ENCODE measurements at regions not wholly inside any gene's neighbourhood (a gene's known extent, or its start where the extent isn't known, plus 50 kb on each side); places are given as distances from the start of the nearest gene placed in this dataset.

- Histone ChIP-seq H3K27me3 (ENCODE audit: control insufficient read depth, insufficient read depth, low read length, poor library complexity, severe bottlenecking) (no peaks in the 10 kb centered on the region), H3K4me1 (ENCODE audit: control insufficient read depth, insufficient read depth, low read length) (no peaks in the 10 kb centered on the region), H3K4me3 (ENCODE audit: low read length) (no peak overlapping the region), H3K27ac (ENCODE audit: low read depth, low read length) (no peak overlapping the region), H3K36me3 (ENCODE audit: control insufficient read depth, insufficient read depth, low read length) (no peaks in the 10 kb centered on the region), H3K9me3 (ENCODE audit: control insufficient read depth, low read length) (no peaks in the 10 kb centered on the region), H3K9ac (ENCODE audit: extremely low read depth, low read length, poor library complexity, severe bottlenecking) (no peak overlapping the region)
- no peaks in the 10 kb centered on the region for H3K4me1 Mint-ChIP-seq
- no peak for DNase-seq
- no peaks in the 10 kb centered on the region for H3K9me3 Mint-ChIP-seq
- H3K27ac Mint-ChIP-seq, result no peak overlapping the region
- H3K36me3 Mint-ChIP-seq (ENCODE audit: low read depth), result no peaks in the 10 kb centered on the region
- TF ChIP-seq CTCF (conservative IDR thresholded peaks at IDR 0.05), result no peak
- WGBS, 2 experiments (ENCODE audit: insufficient coverage in 1 of 2, insufficient read length in 1 of 2), result 100% methylated on average over 2 of the region's 3 CpGs; no CpG with 5 or more reads in 1 of the 2 experiments
- no peak overlapping the region for H3K4me3 Mint-ChIP-seq
- no peaks in the 10 kb centered on the region for H3K27me3 Mint-ChIP-seq (ENCODE audit: insufficient read depth)
These were observed 401.4 kb upstream of the ID4 start for GRCh38 chr6:19435755-19436154.

- Mint-ChIP-seq H3K4me1 (no peaks in the 10 kb centered on the region), H3K27ac (no peak overlapping the region), H3K36me3 (ENCODE audit: low read depth) (no peaks in the 10 kb centered on the region), H3K27me3 (ENCODE audit: insufficient read depth) (no peaks in the 10 kb centered on the region), H3K9me3 (no peaks in the 10 kb centered on the region), H3K4me3 (no peak overlapping the region)
- H3K9me3 ChIP-seq (ENCODE audit: control insufficient read depth, low read length), result no peaks in the 10 kb centered on the region
- no peak overlapping the region for H3K4me3 ChIP-seq (ENCODE audit: low read length)
- DNase-seq, result no peak
- H3K9ac ChIP-seq (ENCODE audit: extremely low read depth, low read length, poor library complexity, severe bottlenecking), result no peak overlapping the region
- H3K27me3 ChIP-seq (ENCODE audit: control insufficient read depth, insufficient read depth, low read length, poor library complexity, severe bottlenecking), result no peaks in the 10 kb centered on the region
- H3K27ac ChIP-seq (ENCODE audit: low read depth, low read length), result no peak overlapping the region
- TF ChIP-seq CTCF (conservative IDR thresholded peaks at IDR 0.05), result no peak
- H3K36me3 ChIP-seq (ENCODE audit: control insufficient read depth, insufficient read depth, low read length), result no peaks in the 10 kb centered on the region
- WGBS, 2 experiments (ENCODE audit: insufficient coverage in 1 of 2, insufficient read length in 1 of 2), result 87 to 94% methylated on average over 5 to 8 of the region's 8 CpGs
- H3K4me1 ChIP-seq (ENCODE audit: control insufficient read depth, insufficient read depth, low read length), result no peaks in the 10 kb centered on the region
These were observed 398.4 kb upstream of the ID4 start for GRCh38 chr6:19438566-19439353.

- Histone ChIP-seq H3K27ac (ENCODE audit: low read depth, low read length) (no peak overlapping the region), H3K27me3 (ENCODE audit: control insufficient read depth, insufficient read depth, low read length, poor library complexity, severe bottlenecking) (no peaks in the 10 kb centered on the region), H3K9ac (ENCODE audit: extremely low read depth, low read length, poor library complexity, severe bottlenecking) (no peak overlapping the region), H3K9me3 (ENCODE audit: control insufficient read depth, low read length) (no peaks in the 10 kb centered on the region), H3K36me3 (ENCODE audit: control insufficient read depth, insufficient read depth, low read length) (no peaks in the 10 kb centered on the region), H3K4me3 (ENCODE audit: low read length) (no peak overlapping the region), H3K4me1 (ENCODE audit: control insufficient read depth, insufficient read depth, low read length) (no peaks in the 10 kb centered on the region)
- WGBS, 2 experiments (ENCODE audit: insufficient coverage in 1 of 2, insufficient read length in 1 of 2), result 92 to 94% methylated on average over 2 to 3 of the region's 3 CpGs
- H3K27ac Mint-ChIP-seq, result no peak overlapping the region
- no peaks in the 10 kb centered on the region for H3K36me3 Mint-ChIP-seq (ENCODE audit: low read depth)
- no peaks in the 10 kb centered on the region for H3K27me3 Mint-ChIP-seq (ENCODE audit: insufficient read depth)
- no peaks in the 10 kb centered on the region for H3K4me1 Mint-ChIP-seq
- no peak for DNase-seq
- H3K9me3 Mint-ChIP-seq, result no peaks in the 10 kb centered on the region
- no peak overlapping the region for H3K4me3 Mint-ChIP-seq
- TF ChIP-seq CTCF (conservative IDR thresholded peaks at IDR 0.05), result no peak
These were observed 396.6 kb upstream of the ID4 start for GRCh38 chr6:19440531-19440930.

Measured in endodermal cell (in vitro differentiated cells).